Suprapubic skin (tissue), 4 donors: ENCODE measurements at regions not wholly inside any gene's neighbourhood (a gene's known extent, or its start where the extent isn't known, plus 50 kb on each side); places are given as distances from the start of the nearest gene placed in this dataset.

Experiments used
- DNase-seq, 2 donors: peaks; one replicate each; pipeline ENCODE4 v3.0.0-alpha.2; 2019; ENCODE audit warnings: low spot score in 2 of 2
- H3K27ac ChIP-seq: fragments of 200-600 bp; sonication (generic); one replicate; pipeline ENCODE4 v1.5.1; 2019
- H3K27me3 ChIP-seq: fragments of 200-600 bp; sonication (generic); one replicate; pipeline ENCODE4 v1.5.1; 2019
- H3K36me3 ChIP-seq: fragments of 200-600 bp; sonication (generic); one replicate; pipeline ENCODE4 v1.5.1; 2019
- H3K4me1 ChIP-seq: fragments of 200-600 bp; sonication (generic); one replicate; pipeline ENCODE4 v1.5.1; 2019
- H3K4me3 ChIP-seq: fragments of 200-600 bp; sonication (generic); one replicate; pipeline ENCODE4 v1.5.1; 2019; ENCODE audit warnings: mild to moderate bottlenecking
- H3K9me3 ChIP-seq: fragments of 200-600 bp; sonication (generic); one replicate; pipeline ENCODE4 v1.5.1; 2019
- CTCF ChIP-seq, 2 donors: fragments of 200-600 bp in 1 of 2; fragments of 450-650 bp in 1 of 2; sonication (generic) in 1 of 2; IDR thresholded peaks; one replicate each; pipeline ENCODE4 v1.5.1; 2016 to 2019; ENCODE audit warnings: antibody characterized with exemption in 2 of 2, mild to moderate bottlenecking in 1 of 2, moderate library complexity in 1 of 2
- EP300 ChIP-seq: sonication (generic); formaldehyde crosslinking; IDR thresholded peaks from one replicate; pipeline ENCODE4 v1.6.1; 2017; ENCODE audit warnings: antibody characterized with exemption
- POLR2A ChIP-seq, 2 donors: fragments of 450-650 bp; IDR thresholded peaks; one replicate each; pipeline ENCODE4 v1.6.1; 2017; ENCODE audit warnings: antibody characterized with exemption in 2 of 2, mild to moderate bottlenecking in 2 of 2, moderate library complexity in 2 of 2
- POLR2AphosphoS5 ChIP-seq, 3 donors: sonication (generic); formaldehyde crosslinking; IDR thresholded peaks; one replicate each; pipeline ENCODE4 v1.6.1; 2017; ENCODE audit warnings: antibody characterized with exemption in 3 of 3
- WGBS: methylation state at CpG from one replicate; pipeline ENCODE4 v1.1.5; 2018; 5-methylcytosine and 5-hydroxymethylcytosine counted together

- peaks cover 17% of the 10 kb centered on the region for H3K27me3 ChIP-seq
- no peaks in the 10 kb centered on the region for H3K9me3 ChIP-seq
- WGBS = 88% methylated on average over 14 of the region's 15 CpGs
- DNase-seq = no peak
- H3K36me3 ChIP-seq = no peaks in the 10 kb centered on the region
- TF ChIP-seq CTCF (IDR thresholded peaks at IDR 0.05) (no peak), EP300 (no peak), POLR2A (IDR thresholded peaks at IDR 0.05) (no peak), POLR2AphosphoS5 (IDR thresholded peaks at IDR 0.05) (no peak)
- no peak overlapping the region for H3K4me3 ChIP-seq
- H3K4me1 ChIP-seq = no peaks in the 10 kb centered on the region
- no peak overlapping the region for H3K27ac ChIP-seq
These were observed 199.0 kb downstream of the UQCRFS1 start for GRCh38 chr19:29013988-29014387.

- 74% methylated on average over 10 of the region's 10 CpGs for WGBS
- Histone ChIP-seq H3K36me3 (no peaks in the 10 kb centered on the region), H3K9me3 (no peaks in the 10 kb centered on the region), H3K4me1 (no peaks in the 10 kb centered on the region), H3K27ac (no peak overlapping the region), H3K4me3 (no peak overlapping the region), H3K27me3 (peaks cover 16% of the 10 kb centered on the region)
- no peak for DNase-seq
- TF ChIP-seq POLR2A (IDR thresholded peaks at IDR 0.05) (no peak), CTCF (IDR thresholded peaks at IDR 0.05) (no peak), EP300 (no peak), POLR2AphosphoS5 (IDR thresholded peaks at IDR 0.05) (no peak)
These were observed 199.6 kb downstream of the UQCRFS1 start for GRCh38 chr19:29013325-29013724.

- WGBS = 83% methylated on average over 9 of the region's 9 CpGs
These were observed 200.5 kb downstream of the UQCRFS1 start for GRCh38 chr19:29012457-29012856.

GRCh38 chr19:29010276-29010675 is 202.7 kb downstream of the UQCRFS1 start:
- Histone ChIP-seq H3K27me3 (no peaks in the 10 kb centered on the region), H3K27ac (no peak overlapping the region), H3K4me1 (no peaks in the 10 kb centered on the region), H3K36me3 (no peaks in the 10 kb centered on the region), H3K9me3 (no peaks in the 10 kb centered on the region), H3K4me3 (no peak overlapping the region)
- TF ChIP-seq CTCF (IDR thresholded peaks at IDR 0.05) (no peak), POLR2AphosphoS5 (IDR thresholded peaks at IDR 0.05) (no peak), POLR2A (IDR thresholded peaks at IDR 0.05) (no peak), EP300 (no peak)
- WGBS = 58% methylated on average over 8 of the region's 8 CpGs
- DNase-seq = no peak

More at GRCh38 chr19:29012457-29012856, 200.5 kb downstream of the UQCRFS1 start:
- H3K27me3 ChIP-seq = peaks cover 11% of the 10 kb centered on the region
- H3K4me3 ChIP-seq = no peak overlapping the region
- TF ChIP-seq CTCF (IDR thresholded peaks at IDR 0.05) (no peak), POLR2A (IDR thresholded peaks at IDR 0.05) (no peak), EP300 (no peak), POLR2AphosphoS5 (IDR thresholded peaks at IDR 0.05) (no peak)
- no peaks in the 10 kb centered on the region for H3K4me1 ChIP-seq
- H3K9me3 ChIP-seq = no peaks in the 10 kb centered on the region
- DNase-seq = no peak
- no peaks in the 10 kb centered on the region for H3K36me3 ChIP-seq
- H3K27ac ChIP-seq = no peak overlapping the region

GRCh38 chr19:29006057-29006735 is 206.8 kb downstream of the UQCRFS1 start:
- TF ChIP-seq POLR2A (IDR thresholded peaks at IDR 0.05) (no peak), EP300 (no peak), CTCF (IDR thresholded peaks at IDR 0.05) (no peak), POLR2AphosphoS5 (IDR thresholded peaks at IDR 0.05) (no peak)
- H3K4me3 ChIP-seq = no peak overlapping the region
- no peaks in the 10 kb centered on the region for H3K27me3 ChIP-seq
- 81% methylated on average over 8 of the region's 8 CpGs for WGBS
- H3K36me3 ChIP-seq = no peaks in the 10 kb centered on the region
- H3K27ac ChIP-seq = no peak overlapping the region
- no peak for DNase-seq
- H3K4me1 ChIP-seq = no peaks in the 10 kb centered on the region
- no peaks in the 10 kb centered on the region for H3K9me3 ChIP-seq
